ENCODE measurements at regions not wholly inside any gene's neighbourhood (a gene's known extent, or its start where the extent isn't known, plus 50 kb on each side); places are given as distances from the start of the nearest gene placed in this dataset.

- no peak for TF ChIP-seq ZBTB33 (IDR thresholded peaks at IDR 0.05; ENCODE audit: extremely low read depth, insufficient replicate concordance, low read length)
- TF ChIP-seq REST (IDR thresholded peaks at IDR 0.05; ENCODE audit: low read depth) = no peak
These were observed 118.4 kb downstream of the ETAA1 start for GRCh38 chr2:67515538-67515937.

All from HCT116 (cell line).